Stomach (tissue), 8 donors: ENCODE measurements at regions not wholly inside any gene's neighbourhood (a gene's known extent, or its start where the extent isn't known, plus 50 kb on each side); places are given as distances from the start of the nearest gene placed in this dataset.
"Not testable (repeated sequence)": the region's sequence is repeated elsewhere in the genome, so short reads cannot be mapped to it uniquely, and the experiment has no call there.

Source experiments
- DNase-seq, 2 donors: peaks; one replicate each; pipeline versions ENCODE4 v3.0.0 to v3.0.0-alpha.2; 2013 to 2019
- H3K27ac ChIP-seq, 5 donors: fragments of 200-600 bp in 4 of 5; sonication (generic) in 4 of 5; one replicate each; pipeline ENCODE4 v1.5.1; 2013 to 2019; ENCODE audit warnings: mild to moderate bottlenecking in 1 of 5, moderate library complexity in 1 of 5
- H3K27me3 ChIP-seq, 3 donors: fragments of 200-600 bp; sonication (generic); one replicate each; pipeline ENCODE4 v1.5.1; 2017 to 2019; ENCODE audit warnings: mixed run types in 1 of 3
- H3K36me3 ChIP-seq, 4 donors: fragments of 200-600 bp; sonication (generic); 1 replicate in 3 of 4; 2 replicates in 1 of 4; pipeline ENCODE4 v1.5.1; 2016 to 2019
- H3K4me1 ChIP-seq, 4 donors: fragments of 200-600 bp; sonication (generic); one replicate each; pipeline ENCODE4 v1.5.1; 2016 to 2019
- H3K4me3 ChIP-seq, 4 donors: fragments of 200-600 bp; sonication (generic) in 3 of 4; one replicate each; pipeline ENCODE4 v1.5.1; 2016 to 2019; ENCODE audit warnings: mild to moderate bottlenecking in 1 of 4
- H3K9me3 ChIP-seq, 4 donors: fragments of 200-600 bp; sonication (generic); one replicate each; pipeline ENCODE4 v1.5.1; 2016 to 2019
- EP300 ChIP-seq: sonication (generic); formaldehyde crosslinking; IDR thresholded peaks from one replicate; pipeline ENCODE4 v1.6.1; 2017; ENCODE audit warnings: antibody characterized with exemption
- POLR2A ChIP-seq, 4 donors: fragments of 450-650 bp; IDR thresholded peaks; one replicate each; pipeline ENCODE4 v1.6.1; 2016; ENCODE audit warnings: antibody characterized with exemption in 4 of 4, control low read depth in 2 of 4, mild to moderate bottlenecking in 1 of 4, moderate library complexity in 1 of 4
- POLR2AphosphoS5 ChIP-seq, 3 donors: sonication (generic); formaldehyde crosslinking; IDR thresholded peaks; one replicate each; pipeline ENCODE4 v1.6.1; 2016; ENCODE audit warnings: antibody characterized with exemption in 3 of 3
- WGBS, 5 donors: extraction: QIAGEN DNeasy Blood & Tissue Kit in 3 of 5; methylation state at CpG; one replicate each; pipeline versions ENCODE4 v1.1.5 to v1.1.7; 2013 to 2018; 5-methylcytosine and 5-hydroxymethylcytosine counted together
- intact Hi-C: fragments of 100-400 bp; cut with DNase I; formaldehyde crosslinking; loops from one replicate; pipeline ENCODE4 v1.15.1; 2023; ENCODE audit warnings: low total_unique reads
- TF ChIP-seq, protein P1 (sequence below), 7 experiments: fragments of 450-650 bp in 4 of 7; fragments of 200-600 bp in 3 of 7; sonication (generic) in 3 of 7; IDR thresholded peaks; one replicate each; pipeline ENCODE4 v1.5.1; 2016 to 2019; ENCODE audit warnings: antibody characterized with exemption in 7 of 7, control low read depth in 2 of 7, mild to moderate bottlenecking in 1 of 7
- donor health status: healthy with polysubstance abuse.
- donor health status: Bipolar disorder and iron deficiency.
- donor health status: healthy.

DNA sequence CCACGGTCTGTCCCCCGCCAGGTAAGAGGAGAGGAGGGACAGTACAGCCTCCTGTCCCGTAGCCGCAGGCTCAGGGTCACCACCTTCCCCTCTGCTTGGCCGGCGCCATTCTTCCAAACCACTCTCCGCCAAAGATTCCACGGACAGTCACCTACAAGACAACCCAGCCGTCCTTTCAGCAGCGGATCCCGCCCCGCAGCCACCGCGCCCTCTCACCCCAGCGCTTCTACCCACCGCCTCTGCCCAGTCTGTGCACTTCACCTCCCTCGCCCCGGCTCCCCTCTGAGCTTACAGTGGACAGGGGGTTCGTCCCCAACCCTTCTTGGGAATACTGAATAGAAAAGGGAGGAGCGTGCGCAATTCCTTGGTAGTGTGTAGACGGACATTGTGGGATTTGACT, 319.6 kb downstream of the FAM72C start:
- TF ChIP-seq EP300: no peak
- TF ChIP-seq, protein P1, sequence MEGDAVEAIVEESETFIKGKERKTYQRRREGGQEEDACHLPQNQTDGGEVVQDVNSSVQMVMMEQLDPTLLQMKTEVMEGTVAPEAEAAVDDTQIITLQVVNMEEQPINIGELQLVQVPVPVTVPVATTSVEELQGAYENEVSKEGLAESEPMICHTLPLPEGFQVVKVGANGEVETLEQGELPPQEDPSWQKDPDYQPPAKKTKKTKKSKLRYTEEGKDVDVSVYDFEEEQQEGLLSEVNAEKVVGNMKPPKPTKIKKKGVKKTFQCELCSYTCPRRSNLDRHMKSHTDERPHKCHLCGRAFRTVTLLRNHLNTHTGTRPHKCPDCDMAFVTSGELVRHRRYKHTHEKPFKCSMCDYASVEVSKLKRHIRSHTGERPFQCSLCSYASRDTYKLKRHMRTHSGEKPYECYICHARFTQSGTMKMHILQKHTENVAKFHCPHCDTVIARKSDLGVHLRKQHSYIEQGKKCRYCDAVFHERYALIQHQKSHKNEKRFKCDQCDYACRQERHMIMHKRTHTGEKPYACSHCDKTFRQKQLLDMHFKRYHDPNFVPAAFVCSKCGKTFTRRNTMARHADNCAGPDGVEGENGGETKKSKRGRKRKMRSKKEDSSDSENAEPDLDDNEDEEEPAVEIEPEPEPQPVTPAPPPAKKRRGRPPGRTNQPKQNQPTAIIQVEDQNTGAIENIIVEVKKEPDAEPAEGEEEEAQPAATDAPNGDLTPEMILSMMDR (IDR thresholded peaks at IDR 0.05): no peak
- no peak for TF ChIP-seq POLR2A (IDR thresholded peaks at IDR 0.05)
- no peak for TF ChIP-seq POLR2AphosphoS5 (IDR thresholded peaks at IDR 0.05)
- Histone ChIP-seq H3K4me3 (no peak overlapping the region), H3K4me1 (no peaks in the 10 kb centered on the region), H3K36me3 (no peaks in the 10 kb centered on the region), H3K27ac (no peak overlapping the region), H3K9me3 (peaks cover 0 to 56% (median 0%) of the 10 kb centered on the region in 4 donors), H3K27me3 (peaks cover 0 to 60% (median 26%) of the 10 kb centered on the region in 3 donors)
- intact Hi-C loops: no loop called here
- DNase-seq: no peak
- 7 to 24% (median 11%) methylated on average over 7 to 22 of the region's 22 CpGs for WGBS, 5 donors

DNA sequence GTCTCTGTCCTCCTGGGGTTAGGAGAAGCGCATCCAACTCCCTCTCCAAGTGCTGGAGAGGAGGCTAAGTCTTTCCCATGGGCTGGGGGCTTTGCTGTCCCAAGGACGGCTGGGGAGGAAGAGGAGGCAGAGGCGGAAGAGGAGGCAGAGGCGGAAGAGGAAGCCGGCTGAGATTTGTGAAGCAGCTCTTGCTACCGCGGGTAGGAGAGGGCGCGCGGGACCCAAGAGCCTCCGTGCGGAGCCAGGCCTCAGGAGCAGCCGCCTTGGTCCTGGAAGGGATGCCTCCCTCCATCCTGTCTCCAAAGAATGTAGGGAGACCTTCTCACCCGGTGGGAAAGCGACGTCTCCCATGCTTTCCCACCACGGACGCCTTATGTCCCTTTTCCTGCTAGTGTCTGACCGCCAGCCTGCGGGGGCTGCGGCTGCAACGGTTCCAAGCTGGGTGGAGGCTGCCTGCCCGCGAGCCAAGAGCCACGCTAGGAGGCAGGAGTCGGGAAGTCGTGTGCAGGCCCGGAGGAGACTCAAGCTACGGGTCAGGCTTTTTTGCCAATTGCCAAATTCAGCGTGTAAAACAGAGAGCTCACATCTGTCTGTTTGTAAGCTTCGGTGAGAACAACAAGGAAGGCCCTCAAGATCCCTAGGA, 320.3 kb downstream of the FAM72C start:
- TF ChIP-seq, protein P1 (IDR thresholded peaks at IDR 0.05): no peak
- TF ChIP-seq POLR2AphosphoS5 (IDR thresholded peaks at IDR 0.05) (no peak), EP300 (no peak), POLR2A (IDR thresholded peaks at IDR 0.05) (no peak)
- Histone ChIP-seq H3K4me3 (no peak overlapping the region), H3K27ac (no peak overlapping the region), H3K36me3 (no peaks in the 10 kb centered on the region), H3K9me3 (peaks cover 0 to 51% (median 0%) of the 10 kb centered on the region in 4 donors), H3K4me1 (no peaks in the 10 kb centered on the region), H3K27me3 (peaks cover 0 to 60% (median 26%) of the 10 kb centered on the region in 3 donors)
- DNase-seq: no peak
- intact Hi-C loops: no loop called here
- 4 to 17% (median 10%) methylated on average over 5 to 31 of the region's 31 CpGs for WGBS, 5 donors

DNA sequence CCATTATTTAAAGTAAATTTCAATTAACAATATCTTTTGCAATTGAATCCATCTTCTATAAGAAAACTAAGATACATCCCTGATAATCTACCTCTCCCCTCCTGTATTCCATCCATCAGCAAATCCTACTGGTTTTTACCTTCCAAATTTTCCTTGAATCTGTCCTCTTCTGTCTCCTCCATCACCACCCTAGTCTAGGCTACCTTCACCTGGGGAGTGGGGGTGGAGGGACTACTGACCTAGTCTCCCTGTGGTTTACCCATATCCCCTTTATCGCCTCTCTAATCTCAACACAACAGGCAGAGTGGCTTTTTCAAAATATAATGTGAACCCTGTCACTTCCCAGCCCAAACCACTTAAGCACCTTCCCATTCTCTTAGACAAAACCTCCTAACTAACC, 327.8 kb downstream of the FAM72C start:
- WGBS, 5 donors: 0 to 17% (median 9%) methylated on average over 1 of the region's 1 CpG
- H3K4me3 ChIP-seq, DNase-seq, H3K4me1 ChIP-seq, intact Hi-C loops, H3K27ac ChIP-seq, H3K9me3 ChIP-seq, H3K36me3 ChIP-seq: not testable (repeated sequence)
- peaks cover 0 to 32% (median 23%) of the 10 kb centered on the region in 3 donors for H3K27me3 ChIP-seq

DNA sequence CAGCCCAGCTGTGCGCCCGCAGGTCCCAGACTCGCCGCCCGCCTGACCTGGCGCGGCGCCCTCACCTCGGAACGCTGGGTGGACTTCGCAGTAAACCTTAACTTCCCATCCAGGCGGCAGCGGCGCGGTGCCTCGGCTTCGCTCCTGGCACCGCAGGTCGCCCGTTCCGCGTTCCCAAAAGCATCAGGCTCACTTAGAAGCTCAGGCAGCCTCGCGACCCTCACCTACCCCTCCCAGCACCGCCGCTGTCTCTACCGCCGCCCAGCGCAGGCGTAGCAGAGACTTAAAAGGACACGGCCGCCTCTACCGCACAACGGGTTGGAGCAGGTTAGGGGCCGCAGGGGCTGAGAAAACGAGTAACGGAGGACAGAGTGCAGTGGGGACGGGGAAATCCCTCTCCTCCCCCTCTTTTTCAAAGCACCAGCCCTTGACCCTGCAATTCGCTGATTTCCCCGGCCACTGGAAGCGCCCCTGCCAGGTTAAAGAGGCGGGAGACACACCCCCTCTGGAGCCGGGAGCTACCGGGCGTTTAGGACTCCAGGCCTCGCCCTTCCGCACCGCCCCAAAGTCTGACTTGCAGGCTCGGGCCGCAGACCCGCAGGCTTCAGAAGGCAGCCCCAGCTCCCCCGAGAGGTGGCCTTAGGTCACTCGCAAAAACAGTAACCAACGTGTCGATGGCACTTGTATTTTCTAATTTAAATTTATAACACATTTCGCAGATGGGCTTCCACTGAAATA, 328.5 kb downstream of the FAM72C start:
- no peaks in the 10 kb centered on the region for H3K36me3 ChIP-seq
- no peak overlapping the region for H3K27ac ChIP-seq
- TF ChIP-seq, protein P1 (IDR thresholded peaks at IDR 0.05): no peak
- TF ChIP-seq POLR2A (IDR thresholded peaks at IDR 0.05) (no peak), POLR2AphosphoS5 (IDR thresholded peaks at IDR 0.05) (no peak), EP300 (no peak)
- no peaks in the 10 kb centered on the region for H3K9me3 ChIP-seq
- peak overlapping the region in 1 of 4 donors; percentile 11 for H3K4me3 ChIP-seq
- WGBS, 5 donors: 4 to 9% (median 6%) methylated on average over 32 to 56 of the region's 56 CpGs
- intact Hi-C loops: no loop called here
- peaks cover 0 to 7% (median 4%) of the 10 kb centered on the region in 4 donors for H3K4me1 ChIP-seq
- DNase-seq: no peak
- H3K27me3 ChIP-seq: peaks cover 0 to 28% (median 23%) of the 10 kb centered on the region in 3 donors

DNA sequence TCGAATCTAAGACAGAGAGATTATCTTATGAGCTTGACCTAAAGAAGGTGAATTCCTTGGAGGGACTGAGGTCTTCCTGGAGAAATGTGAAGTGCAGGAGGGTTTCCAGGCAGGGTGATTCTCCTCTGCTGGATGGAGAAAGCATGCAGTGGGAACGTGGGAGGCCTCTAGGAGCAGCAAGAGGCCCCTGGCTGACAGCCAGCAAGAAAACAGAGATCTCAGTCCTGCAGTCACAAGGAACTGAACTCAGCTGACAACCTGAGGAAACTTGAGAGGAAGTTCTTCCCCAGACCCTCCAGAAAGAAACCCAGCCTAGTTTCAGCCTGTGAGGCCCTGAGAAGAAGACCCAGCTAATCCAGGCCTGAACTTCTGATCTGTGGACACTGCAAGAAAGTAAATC, 345.9 kb downstream of the FAM72C start:
- Histone ChIP-seq H3K27me3 (no peaks in the 10 kb centered on the region), H3K4me1 (no peaks in the 10 kb centered on the region), H3K4me3 (no peak overlapping the region), H3K27ac (no peak overlapping the region), H3K9me3 (no peaks in the 10 kb centered on the region), H3K36me3 (no peaks in the 10 kb centered on the region)
- intact Hi-C loops: no loop called here
- 36 to 55% (median 43%) methylated on average over 1 to 2 of the region's 2 CpGs for WGBS, 5 donors
- no peak for DNase-seq
- TF ChIP-seq EP300 (no peak), POLR2A (IDR thresholded peaks at IDR 0.05) (no peak), POLR2AphosphoS5 (IDR thresholded peaks at IDR 0.05) (no peak)
- TF ChIP-seq, protein P1 (IDR thresholded peaks at IDR 0.05): no peak
